Ovary (tissue), 7 donors: ENCODE measurements at regions not wholly inside any gene's neighbourhood (a gene's known extent, or its start where the extent isn't known, plus 50 kb on each side); places are given as distances from the start of the nearest gene placed in this dataset.

Source experiments
- DNase-seq, 5 donors: peaks; one replicate each; pipeline ENCODE4 v3.0.0-alpha.2; 2019 to 2020
- H3K27ac ChIP-seq, 2 donors: fragments of 200-600 bp; one replicate each; pipeline versions ENCODE4 v1.5.1 to v1.8.0; 2019 to 2022
- H3K27me3 ChIP-seq: fragments of 200-600 bp; one replicate; pipeline ENCODE4 v1.8.0; 2022
- H3K36me3 ChIP-seq: fragments of 200-600 bp; sonication (generic); one replicate; pipeline ENCODE4 v1.5.1; 2019
- H3K4me1 ChIP-seq: one replicate; pipeline ENCODE4 v1.8.1; 2013; ENCODE audit warnings: mild to moderate bottlenecking, moderate library complexity; ENCODE audit not compliant: insufficient read depth
- H3K4me3 ChIP-seq: fragments of 200-600 bp; sonication (generic); one replicate; pipeline ENCODE4 v1.5.1; 2017
- H3K9me3 ChIP-seq, 2 donors: fragments of 200-600 bp in 1 of 2; sonication (generic) in 1 of 2; one replicate each; pipeline versions ENCODE4 v1.5.1 to v1.8.1; 2013 to 2019; ENCODE audit warnings: mild to moderate bottlenecking in 1 of 2, moderate library complexity in 1 of 2
- EP300 ChIP-seq: sonication (generic); formaldehyde crosslinking; IDR thresholded peaks from one replicate; pipeline ENCODE4 v1.6.1; 2017; ENCODE audit warnings: antibody characterized with exemption
- POLR2A ChIP-seq: fragments of 450-650 bp; IDR thresholded peaks from one replicate; pipeline ENCODE4 v1.6.1; 2017; ENCODE audit warnings: antibody characterized with exemption, mild to moderate bottlenecking, moderate library complexity
- WGBS, 3 donors: extraction: QIAGEN DNeasy Blood & Tissue Kit in 1 of 3; methylation state at CpG; one replicate each; pipeline versions ENCODE4 v1.1.5 to v1.1.7; 2013 to 2017; 5-methylcytosine and 5-hydroxymethylcytosine counted together
- intact Hi-C, 4 donors: fragments of 100-400 bp; cut with DNase I; formaldehyde crosslinking; loops; one replicate each; pipeline versions ENCODE4 v1.11.0 to v1.15.1; 2022 to 2023
- TF ChIP-seq, protein P1 (sequence below), 3 donors: fragments of 450-650 bp in 2 of 3; fragments of 200-600 bp in 1 of 3; IDR thresholded peaks; one replicate each; pipeline versions ENCODE4 v1.5.1 to v1.8.0; 2016 to 2022; ENCODE audit warnings: antibody characterized with exemption in 3 of 3, mild to moderate bottlenecking in 1 of 3
- donor health status: DM: no; HTN: no; CAD: no; lungs with moderate emphysema.
- donor health status: DM: no; HTN: no; CAD: no.
- donor health status: Bipolar disorder and iron deficiency.
- donor health status: DM: no; HTN: no; CAD: no.
- donor health status: DM: yes; HTN: yes; CAD: no.

DNA sequence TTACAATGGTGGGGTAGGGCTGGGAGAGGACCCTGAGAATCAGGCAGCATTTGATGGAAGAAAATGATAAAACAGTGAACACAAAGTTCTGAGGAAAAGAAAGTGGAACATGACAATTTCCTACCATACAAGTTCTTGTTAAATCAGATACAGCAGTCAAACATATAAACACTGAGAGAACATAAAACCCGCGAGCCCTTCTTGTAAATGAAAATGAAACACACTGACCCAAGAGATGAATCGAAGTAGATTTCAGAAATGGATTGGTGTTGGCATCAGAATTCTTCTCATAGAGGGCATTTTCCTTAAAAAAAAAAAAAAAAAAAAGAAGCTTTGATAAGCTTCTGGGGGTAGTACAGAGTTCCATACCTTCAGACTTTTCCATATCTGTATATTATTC, 134.7 kb upstream of the TMEM45B start:
- Histone ChIP-seq H3K27me3 (no peaks in the 10 kb centered on the region), H3K36me3 (no peaks in the 10 kb centered on the region), H3K4me1 (no peaks in the 10 kb centered on the region), H3K27ac (no peak overlapping the region), H3K4me3 (no peak overlapping the region), H3K9me3 (no peaks in the 10 kb centered on the region)
- 71 to 81% (median 77%) methylated on average over 3 of the region's 3 CpGs for WGBS, 3 donors
- intact Hi-C loops = no loop called here
- DNase-seq = no peak
- TF ChIP-seq, protein P1, sequence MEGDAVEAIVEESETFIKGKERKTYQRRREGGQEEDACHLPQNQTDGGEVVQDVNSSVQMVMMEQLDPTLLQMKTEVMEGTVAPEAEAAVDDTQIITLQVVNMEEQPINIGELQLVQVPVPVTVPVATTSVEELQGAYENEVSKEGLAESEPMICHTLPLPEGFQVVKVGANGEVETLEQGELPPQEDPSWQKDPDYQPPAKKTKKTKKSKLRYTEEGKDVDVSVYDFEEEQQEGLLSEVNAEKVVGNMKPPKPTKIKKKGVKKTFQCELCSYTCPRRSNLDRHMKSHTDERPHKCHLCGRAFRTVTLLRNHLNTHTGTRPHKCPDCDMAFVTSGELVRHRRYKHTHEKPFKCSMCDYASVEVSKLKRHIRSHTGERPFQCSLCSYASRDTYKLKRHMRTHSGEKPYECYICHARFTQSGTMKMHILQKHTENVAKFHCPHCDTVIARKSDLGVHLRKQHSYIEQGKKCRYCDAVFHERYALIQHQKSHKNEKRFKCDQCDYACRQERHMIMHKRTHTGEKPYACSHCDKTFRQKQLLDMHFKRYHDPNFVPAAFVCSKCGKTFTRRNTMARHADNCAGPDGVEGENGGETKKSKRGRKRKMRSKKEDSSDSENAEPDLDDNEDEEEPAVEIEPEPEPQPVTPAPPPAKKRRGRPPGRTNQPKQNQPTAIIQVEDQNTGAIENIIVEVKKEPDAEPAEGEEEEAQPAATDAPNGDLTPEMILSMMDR (IDR thresholded peaks at IDR 0.05) = no peak
- TF ChIP-seq POLR2A (no peak), EP300 (no peak)

DNA sequence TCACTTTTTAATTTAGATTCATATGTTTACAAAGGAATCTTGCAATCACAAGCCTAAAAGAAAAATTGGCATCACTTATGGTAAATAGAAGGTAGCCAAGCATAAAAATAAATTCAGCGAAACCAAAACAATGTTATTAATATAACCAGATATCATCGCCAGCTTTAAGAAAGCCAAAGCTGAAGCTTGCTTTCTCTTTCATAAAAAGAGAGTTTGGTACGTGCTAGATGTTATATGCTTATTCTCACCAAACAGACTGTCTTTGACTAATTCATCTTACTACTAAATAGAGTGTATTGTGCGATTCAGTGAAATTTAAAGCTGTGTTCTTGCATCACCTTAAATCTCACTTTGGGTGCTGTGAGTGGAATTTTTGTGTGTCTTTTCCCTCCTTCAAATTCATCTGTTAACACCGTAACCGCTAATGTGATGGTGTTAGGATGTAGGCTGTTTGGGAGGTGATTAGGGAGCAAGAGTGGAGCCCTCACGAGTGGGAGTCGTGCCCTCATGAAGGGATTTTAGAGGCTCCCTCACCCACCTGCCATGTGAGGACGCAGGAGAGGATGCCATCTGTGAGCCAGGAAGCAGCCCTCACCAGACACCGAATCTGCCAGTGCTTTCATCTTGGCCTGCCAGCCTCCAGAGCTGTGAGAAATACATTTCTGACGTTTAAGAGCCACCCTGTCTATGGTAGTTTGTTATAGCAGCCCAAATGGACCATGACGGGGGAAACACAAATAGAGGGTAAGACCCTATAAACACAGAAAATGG, 134.1 kb upstream of the TMEM45B start:
- Histone ChIP-seq H3K27me3 (no peaks in the 10 kb centered on the region), H3K27ac (no peak overlapping the region), H3K9me3 (no peaks in the 10 kb centered on the region), H3K36me3 (no peaks in the 10 kb centered on the region), H3K4me1 (no peaks in the 10 kb centered on the region), H3K4me3 (no peak overlapping the region)
- no peak for DNase-seq
- WGBS, 3 donors = 60 to 71% (median 70%) methylated on average over 12 of the region's 12 CpGs
- intact Hi-C loops = no loop called here
- TF ChIP-seq, protein P1 (IDR thresholded peaks at IDR 0.05) = no peak
- TF ChIP-seq EP300 (no peak), POLR2A (no peak)

DNA sequence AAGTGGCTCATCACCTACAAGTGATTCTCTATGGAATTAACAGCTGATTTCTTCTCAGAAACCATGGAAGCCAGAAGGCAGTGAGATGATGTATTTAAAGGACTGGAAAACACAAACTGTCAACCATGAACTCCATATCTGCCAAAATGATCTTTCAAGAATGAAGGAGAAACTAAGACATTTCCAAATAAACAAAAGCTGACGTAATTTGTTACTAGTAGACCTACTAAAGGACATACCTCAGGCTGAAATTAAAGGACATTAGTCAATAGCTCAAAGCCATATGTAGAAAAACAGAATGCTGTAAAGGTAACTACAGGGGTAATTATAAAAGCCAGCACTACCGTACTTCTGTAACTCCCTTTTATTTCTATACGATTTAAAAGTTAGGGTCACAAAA, 129.4 kb upstream of the TMEM45B start:
- Histone ChIP-seq H3K4me1 (no peaks in the 10 kb centered on the region), H3K27me3 (no peaks in the 10 kb centered on the region), H3K9me3 (no peaks in the 10 kb centered on the region), H3K4me3 (no peak overlapping the region), H3K27ac (no peak overlapping the region), H3K36me3 (no peaks in the 10 kb centered on the region)
- TF ChIP-seq POLR2A (no peak), EP300 (no peak)
- TF ChIP-seq, protein P1 (IDR thresholded peaks at IDR 0.05) = no peak
- intact Hi-C loops = no loop called here
- WGBS, 3 donors = 64 to 69% (median 64%) methylated on average over 3 of the region's 3 CpGs
- no peak for DNase-seq

DNA sequence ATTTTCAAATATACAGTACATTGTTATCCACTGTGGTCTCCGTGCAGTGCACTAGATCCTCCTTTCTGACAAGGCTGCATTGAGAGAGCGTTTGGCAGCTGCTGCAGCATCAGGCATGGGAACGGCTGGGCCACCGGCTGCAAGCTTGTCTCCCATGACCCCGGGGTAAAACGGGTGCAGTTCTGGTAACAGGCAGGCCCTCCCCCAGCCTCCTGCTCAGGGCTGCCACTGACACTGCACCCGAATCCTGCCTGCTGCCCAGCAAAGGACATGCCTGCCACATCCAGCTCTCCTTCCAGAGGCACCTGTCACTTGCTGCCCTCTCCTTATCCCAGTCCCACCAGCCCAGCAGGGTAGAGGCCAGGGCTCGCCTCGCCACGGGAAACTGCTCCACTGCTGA, 124.5 kb upstream of the TMEM45B start:
- Histone ChIP-seq H3K36me3 (no peaks in the 10 kb centered on the region), H3K4me3 (no peak overlapping the region), H3K27ac (no peak overlapping the region), H3K27me3 (no peaks in the 10 kb centered on the region), H3K4me1 (no peaks in the 10 kb centered on the region), H3K9me3 (no peaks in the 10 kb centered on the region)
- no peak for TF ChIP-seq EP300
- TF ChIP-seq, protein P1 (IDR thresholded peaks at IDR 0.05) = no peak
- no peak for TF ChIP-seq POLR2A
- intact Hi-C loops = no loop called here
- DNase-seq = no peak
- 56 to 73% (median 61%) methylated on average over 10 of the region's 10 CpGs for WGBS, 3 donors
